Posterior cingulate gyrus (tissue), 11 donors: ENCODE measurements at regions not wholly inside any gene's neighbourhood (a gene's known extent, or its start where the extent isn't known, plus 50 kb on each side); places are given as distances from the start of the nearest gene placed in this dataset.
"Not testable (repeated sequence)": the region's sequence is repeated elsewhere in the genome, so short reads cannot be mapped to it uniquely, and the experiment has no call there.

Experiments used
- DNase-seq, 10 donors: peaks; one replicate each; pipeline versions ENCODE4 v3.0.0 to v3.0.0-alpha.2; 2020 to 2021; ENCODE audit warnings: mixed read lengths in 3 of 10
- intact Hi-C: fragments of 100-400 bp; cut with DNase I; formaldehyde crosslinking; loops from one replicate; pipeline ENCODE4 v1.15.1; 2023

DNA sequence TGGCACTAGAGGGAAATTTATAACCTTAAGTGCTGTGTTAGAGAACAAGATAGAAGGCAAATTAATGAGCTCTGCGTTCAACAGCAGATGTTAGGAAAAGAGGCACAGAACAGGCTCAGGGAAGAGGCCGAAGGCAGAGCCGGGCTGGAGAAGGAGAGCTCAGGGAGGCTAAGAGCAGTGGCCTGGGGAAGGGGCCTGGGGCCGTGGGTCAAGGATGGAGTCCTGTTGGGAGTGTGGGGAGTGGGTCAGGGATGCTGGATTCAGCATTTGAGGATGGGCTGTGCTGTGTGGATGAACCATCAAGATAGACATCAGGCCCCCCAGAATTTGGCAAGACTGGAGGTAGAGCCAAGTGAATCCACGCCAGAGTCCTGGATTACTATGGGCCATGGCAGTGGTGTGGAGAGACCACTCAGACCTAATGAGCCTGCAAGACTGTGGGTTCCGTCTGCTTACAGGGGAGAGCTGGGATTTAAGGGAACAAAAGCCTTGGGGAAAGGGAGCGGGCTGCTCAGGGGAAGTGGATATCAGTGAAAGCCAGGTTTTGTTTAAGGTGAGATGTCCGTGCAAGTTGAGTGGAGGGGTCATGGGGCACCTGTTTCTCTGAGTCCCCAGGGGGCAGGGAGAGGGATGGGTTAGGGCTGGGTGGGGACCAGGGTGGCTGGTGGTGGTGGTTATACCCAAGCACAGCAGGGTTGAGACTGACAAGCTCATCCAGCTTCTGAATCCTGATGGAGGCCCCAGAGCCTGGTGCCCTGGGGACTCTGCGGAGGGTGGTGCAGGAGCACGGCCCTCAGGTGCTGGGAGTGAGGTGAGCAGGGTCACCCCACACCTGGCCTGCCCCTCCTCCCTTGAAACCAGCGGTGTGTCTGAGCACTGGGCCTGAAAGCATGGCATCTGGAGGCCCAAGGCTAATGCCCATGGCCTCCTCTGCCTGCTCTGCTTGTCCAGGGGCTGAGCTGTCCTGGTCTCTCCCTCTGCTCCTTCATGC is 101.7 kb downstream of the BMS1 start:
- intact Hi-C loops, result no loop called here
- DNase-seq, result peak in 1 of 10 donors; percentile 22

- intact Hi-C loops, result no loop called here
- peak in 2 of 10 donors; percentile 63 to 67 for DNase-seq
These were observed 103.1 kb downstream of the BMS1 start for GRCh38 chr10:42885491-42886270.

GRCh38 chr10:42887734-42888503 is 105.3 kb downstream of the BMS1 start:
- intact Hi-C loops, result no loop called here

GRCh38 chr10:42888504-42889095 is 106.0 kb downstream of the BMS1 start:
- peak in 3 of 10 donors; percentile 46 to 79 (median 79) for DNase-seq
- intact Hi-C loops, result no loop called here

More at GRCh38 chr10:42887734-42888503, 105.3 kb downstream of the BMS1 start:
- DNase-seq, result peak in 2 of 10 donors; percentile 18 to 64

- intact Hi-C loops, result no loop called here
- DNase-seq, result peak in 1 of 10 donors; percentile 27
These were observed 114.1 kb downstream of the BMS1 start for GRCh38 chr10:42896735-42897134.

DNA sequence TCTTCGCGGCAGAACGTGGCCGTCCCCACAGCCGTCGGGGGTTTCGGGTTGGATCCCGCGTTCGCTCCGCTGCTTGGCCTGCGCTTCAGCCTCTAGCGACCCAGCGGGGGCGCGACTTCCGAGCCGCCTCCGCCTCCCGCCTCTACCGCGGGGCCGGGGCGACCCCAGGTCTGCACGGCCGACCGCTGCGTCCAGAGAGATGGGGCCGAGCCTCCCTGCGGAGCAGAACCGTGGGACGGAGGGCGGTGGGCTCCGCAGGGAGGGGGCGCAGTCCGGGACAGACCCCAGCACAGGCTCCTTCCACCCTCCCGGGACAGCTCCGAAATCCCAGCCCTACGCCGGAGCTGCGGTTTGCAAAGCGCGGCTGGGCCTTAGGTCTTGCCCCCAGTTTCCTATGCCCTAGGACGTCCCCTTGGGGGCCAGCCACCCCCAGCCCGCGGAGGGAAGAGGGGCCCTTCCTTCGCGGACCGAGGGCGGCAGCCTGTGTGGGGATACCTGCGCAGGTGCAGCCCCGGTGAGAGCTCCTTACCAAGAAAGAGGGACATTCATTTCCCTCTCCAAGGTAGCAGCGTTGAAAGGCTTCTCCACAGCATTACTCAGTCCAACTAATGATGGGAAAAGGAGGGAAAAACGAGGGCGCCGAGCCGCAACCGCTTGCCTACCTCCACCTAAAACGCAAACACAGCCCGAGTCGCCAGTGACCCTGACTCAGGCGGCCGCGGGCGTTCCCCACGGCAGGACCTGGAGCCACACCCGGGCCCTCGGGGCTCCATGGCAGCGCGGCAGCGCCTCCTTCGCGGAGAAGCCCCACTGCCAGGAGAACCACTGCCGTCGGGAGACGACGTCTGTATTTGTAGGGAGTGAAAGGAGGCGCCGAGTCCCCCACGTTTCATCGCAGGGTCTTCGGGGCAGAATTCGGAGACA is 115.7 kb downstream of the BMS1 start:
- intact Hi-C loops, result no loop called here

DNA sequence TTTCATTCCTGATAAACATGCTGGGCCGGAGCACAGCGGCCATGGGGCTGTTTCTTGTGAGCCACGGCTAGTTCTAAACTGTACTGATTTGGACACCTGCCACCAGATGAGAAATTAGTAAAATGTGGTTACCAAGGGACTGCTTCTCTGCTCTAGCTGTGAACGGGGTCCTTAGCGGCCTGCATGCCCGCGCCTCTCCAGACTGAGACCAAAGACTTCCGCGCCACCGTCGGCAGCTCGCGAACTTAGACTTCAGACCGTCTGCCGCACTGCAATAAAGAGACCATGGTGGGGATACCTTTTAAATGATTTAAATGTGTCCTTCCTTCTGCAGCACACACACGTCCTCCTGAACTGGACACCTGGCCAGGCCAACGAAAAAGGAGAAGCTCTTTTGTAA is 116.4 kb downstream of the BMS1 start:
- no peak for DNase-seq
- intact Hi-C loops, result no loop called here

More for the DNA sequence above, 115.7 kb downstream of the BMS1 start:
- peak in 1 of 10 donors; percentile 75 for DNase-seq

DNA sequence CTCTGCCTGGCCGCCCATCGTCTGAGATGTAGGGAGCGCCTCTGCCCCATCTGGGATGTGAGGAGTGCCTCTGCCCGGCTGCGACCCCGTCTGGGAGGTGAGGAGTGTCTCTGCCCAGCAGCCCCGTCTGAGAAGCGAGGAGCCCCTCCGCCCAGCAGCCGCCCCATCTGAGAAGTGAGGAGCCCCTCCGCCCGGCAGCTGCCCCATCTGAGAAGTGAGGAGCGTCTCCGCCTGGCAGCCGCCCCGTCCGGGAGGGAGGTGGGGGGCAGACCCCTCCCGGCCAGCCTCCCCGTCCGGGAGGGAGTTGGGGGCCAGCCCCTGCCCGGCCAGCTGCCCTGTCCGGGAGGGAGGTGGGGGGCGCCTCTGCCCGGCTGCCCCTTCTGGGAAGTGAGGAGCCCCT is 117.8 kb downstream of the BMS1 start:
- intact Hi-C loops, result not testable (repeated sequence)
- peak in 1 of 10 donors; percentile 52 for DNase-seq

- no peak for DNase-seq
- intact Hi-C loops, result no loop called here
These were observed 128.8 kb downstream of the BMS1 start for GRCh38 chr10:42911359-42911758.

- no peak for DNase-seq
- intact Hi-C loops, result no loop called here
These were observed 134.4 kb downstream of the BMS1 start for GRCh38 chr10:42916974-42917373.

- intact Hi-C loops, result no loop called here
- DNase-seq, result no peak
These were observed 135.2 kb downstream of the BMS1 start for GRCh38 chr10:42917821-42918220.

DNA sequence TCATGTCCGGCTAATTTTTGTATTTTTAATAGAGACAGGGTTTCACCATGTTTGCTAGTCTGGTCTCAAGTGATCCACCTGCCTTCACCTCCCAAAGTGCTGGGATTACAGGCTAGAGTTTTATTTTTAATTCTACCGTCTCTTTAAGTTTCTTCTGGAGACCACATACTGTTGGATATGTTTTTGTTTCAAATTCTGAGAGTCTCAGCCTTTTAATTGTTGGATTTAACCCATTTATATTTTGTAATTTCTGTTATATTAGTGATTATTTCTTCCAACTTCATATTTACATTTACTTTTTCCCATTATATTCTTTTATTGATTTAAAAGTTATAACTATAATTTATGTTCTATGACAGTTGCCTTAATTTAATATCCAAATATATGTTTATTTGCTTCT is 139.4 kb downstream of the BMS1 start:
- DNase-seq, result no peak

GRCh38 chr10:42924484-42924883 is 141.9 kb downstream of the BMS1 start:
- DNase-seq, result no peak
- intact Hi-C loops, result no loop called here

More for the DNA sequence above, 139.4 kb downstream of the BMS1 start:
- intact Hi-C loops, result no loop called here

DNA sequence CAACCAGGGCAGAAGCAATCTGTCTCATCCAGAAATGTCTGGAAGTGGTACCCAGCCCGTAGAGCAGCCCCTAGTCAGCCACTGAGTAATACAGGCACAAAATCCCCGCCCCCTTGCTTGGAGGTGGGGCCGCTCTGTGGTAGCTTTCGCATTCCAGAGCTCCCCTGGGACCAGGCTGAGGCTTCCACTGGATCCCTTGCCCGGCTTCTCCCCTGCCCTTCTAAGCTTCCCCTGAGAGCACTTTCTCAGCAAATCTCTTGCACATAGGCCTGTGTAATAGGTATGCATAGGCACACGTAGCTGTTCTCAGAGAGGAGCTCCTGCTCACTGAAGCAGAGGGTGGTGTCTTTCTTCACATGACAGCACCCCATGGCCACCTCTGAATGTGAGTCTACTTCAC is 144.2 kb downstream of the BMS1 start:
- DNase-seq, result no peak
- intact Hi-C loops, result no loop called here

- DNase-seq, result peak in 1 of 10 donors; percentile 55
- intact Hi-C loops, result no loop called here
These were observed 145.5 kb downstream of the BMS1 start for GRCh38 chr10:42928064-42928463.

DNA sequence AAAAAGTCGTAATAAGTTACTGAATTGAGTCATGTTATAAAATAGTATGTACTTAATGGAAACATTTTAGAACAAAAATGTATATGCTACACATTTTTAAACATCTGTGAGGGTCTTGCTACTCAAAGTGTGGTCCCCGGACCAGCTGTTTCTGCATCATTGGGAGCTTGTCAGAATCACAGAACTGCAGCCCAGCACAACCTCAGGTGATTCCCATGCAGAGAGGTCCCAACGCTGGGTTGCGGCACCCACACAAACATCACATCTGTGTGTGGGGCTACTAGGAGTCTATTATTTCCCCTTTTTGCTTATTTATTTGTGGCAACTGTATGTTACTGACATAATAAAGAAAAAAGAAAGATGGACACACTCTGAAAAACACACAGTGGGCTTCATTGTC is 146.6 kb downstream of the BMS1 start:
- intact Hi-C loops, result no loop called here

GRCh38 chr10:42929993-42930392 is 146.9 kb upstream of the RET start:
- intact Hi-C loops, result no loop called here

More for the DNA sequence above, 146.6 kb downstream of the BMS1 start:
- DNase-seq, result peak in 1 of 10 donors; percentile 54

DNA sequence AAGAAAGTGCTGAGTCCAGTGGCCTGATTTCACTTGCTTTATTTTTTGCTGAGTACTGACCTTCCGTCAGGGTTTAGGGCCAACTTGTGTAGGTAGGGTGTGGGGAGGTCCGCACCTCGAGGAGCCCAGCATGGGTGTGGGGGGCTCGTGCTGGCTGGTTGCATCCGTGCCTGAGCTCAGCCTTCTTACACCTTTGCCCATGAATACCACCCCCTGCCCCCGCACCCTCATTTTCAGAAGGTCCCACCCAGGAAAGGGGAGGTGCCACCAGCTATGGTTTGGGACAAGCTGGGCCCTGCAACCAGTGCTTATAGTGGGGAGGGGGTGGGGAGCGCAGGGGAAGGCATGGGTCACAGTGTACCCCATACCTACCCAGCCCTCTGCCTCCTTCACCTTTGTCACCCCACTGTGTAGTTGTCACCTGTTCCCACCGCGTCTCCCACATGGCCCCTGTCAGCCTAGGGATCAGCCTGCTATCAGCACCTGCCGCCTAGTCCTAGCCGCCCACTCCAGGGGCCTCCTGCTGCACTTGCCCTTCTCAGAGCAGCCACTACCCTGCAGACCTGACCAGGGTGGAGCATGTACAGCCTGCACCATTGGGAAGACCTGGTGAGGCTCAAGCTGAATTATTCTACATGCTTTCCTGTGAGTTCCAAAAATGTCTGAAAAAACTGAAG is 146.2 kb upstream of the RET start:
- intact Hi-C loops, result no loop called here
- peak in 1 of 10 donors; percentile 55 for DNase-seq

More at GRCh38 chr10:42929993-42930392, 146.9 kb upstream of the RET start:
- DNase-seq, result peak in 1 of 10 donors; percentile 34
